Endothelial cell of umbilical vein (primary cell): ENCODE measurements at regions not wholly inside any gene's neighbourhood (a gene's known extent, or its start where the extent isn't known, plus 50 kb on each side); places are given as distances from the start of the nearest gene placed in this dataset.

Source experiments
- BruUV-seq: library from RNA; stranded (reverse); fragments of 400-500 nt; replicated peaks from 2 replicates; lab custom pipeline; 2021; lab: Mats Ljungman, UMichigan
- CTCF ChIA-PET: fragments of 300-600, 350-600 bp; sonication (Branson Sonifier 250); formaldehyde crosslinking; loops from one replicate; lab custom pipeline; 2021; ENCODE audit warnings: antibody characterized with exemption, inconsistent platforms; lab: Charles Lee
- POLR2A ChIA-PET: fragments of 300-600, 350-600 bp; sonication (Branson Sonifier 250); formaldehyde crosslinking; loops from one replicate; lab custom pipeline; 2021; ENCODE audit warnings: antibody characterized with exemption, inconsistent platforms; lab: Charles Lee
- DNase-seq: peaks from one replicate; pipeline ENCODE4 v3.0.0-alpha.2; 2011; ENCODE audit warnings: low read depth, low spot score
- FAIRE-seq: peaks from 2 replicates; lab custom pipeline; 2011; peaks lifted over from hg19 to GRCh38; lab: Jason Lieb, UNC
- H2AFZ ChIP-seq: 2 replicates; pipeline ENCODE4 v1.6.0; 2012; ENCODE audit warnings: low read depth, low read length, control low read depth, inconsistent platforms
- H3K27ac ChIP-seq: 2 replicates; pipeline ENCODE4 v1.5.1; 2011; ENCODE audit warnings: low read depth, mild to moderate bottlenecking, control low read depth, low read length, moderate library complexity; ENCODE audit not compliant: insufficient read depth
- H3K27me3 ChIP-seq, 2 experiments: 2 replicates each; pipeline versions ENCODE4 v1.6.0 to v1.6.1; 2011; ENCODE audit warnings: low read length in 2 of 2, mixed read lengths in 1 of 2; ENCODE audit not compliant: control insufficient read depth in 2 of 2, insufficient read depth in 2 of 2
- H3K36me3 ChIP-seq, 2 experiments: 2 replicates in 1 of 2; 3 replicates in 1 of 2; pipeline ENCODE4 v1.5.1; 2011; ENCODE audit warnings: low read length in 2 of 2, mild to moderate bottlenecking in 1 of 2, moderate library complexity in 1 of 2; ENCODE audit not compliant: control insufficient read depth in 2 of 2, insufficient read depth in 2 of 2; ENCODE audit errors: extremely low read depth in 1 of 2
- H3K4me1 ChIP-seq: 3 replicates; pipeline ENCODE4 v1.5.1; 2011; ENCODE audit warnings: mild to moderate bottlenecking, low read length; ENCODE audit not compliant: control insufficient read depth, insufficient read depth; ENCODE audit errors: extremely low read depth
- H3K4me2 ChIP-seq: 2 replicates; pipeline ENCODE4 v1.6.1; 2011; ENCODE audit warnings: low read length, control low read depth, mixed read lengths; ENCODE audit not compliant: insufficient read depth
- H3K4me3 ChIP-seq, 3 experiments: fragments of 200-600 bp in 1 of 3; sonication (generic), shearing (Covaris generic) in 1 of 3; replicated peaks in 1 of 3; 2 replicates each; pipeline ENCODE4 v1.5.1; 2011 to 2016; ENCODE audit warnings: control low read depth in 3 of 3, low read length in 3 of 3, mild to moderate bottlenecking in 2 of 3, inconsistent platforms in 1 of 3, low read depth in 1 of 3, moderate library complexity in 1 of 3; ENCODE audit not compliant: insufficient read depth in 1 of 3
- H3K79me2 ChIP-seq: 2 replicates; pipeline ENCODE4 v1.6.0; 2012; ENCODE audit warnings: low read length, inconsistent platforms; ENCODE audit not compliant: control insufficient read depth, insufficient read depth
- H3K9ac ChIP-seq: replicated peaks from 2 replicates; pipeline ENCODE3; 2011; ENCODE audit warnings: low read length, control low read depth; ENCODE audit not compliant: insufficient read depth; ENCODE audit errors: extremely low read depth
- H3K9me1 ChIP-seq: replicated peaks from 3 replicates; pipeline ENCODE4 v1.6.0; 2011; ENCODE audit warnings: mild to moderate bottlenecking, low read length; ENCODE audit not compliant: control insufficient read depth, insufficient read depth; ENCODE audit errors: extremely low read depth
- H3K9me3 ChIP-seq: replicated peaks from 2 replicates; pipeline ENCODE4 v1.5.1; 2012; ENCODE audit warnings: low read length, inconsistent platforms; ENCODE audit not compliant: control insufficient read depth, insufficient read depth
- H4K20me1 ChIP-seq: replicated peaks from 2 replicates; pipeline ENCODE3; 2011; ENCODE audit warnings: mild to moderate bottlenecking, low read length; ENCODE audit not compliant: control insufficient read depth, insufficient read depth; ENCODE audit errors: extremely low read depth
- CTCF ChIP-seq, 2 donors: IDR thresholded peaks; 1 replicate in 1 of 2; 2 replicates in 1 of 2; pipeline ENCODE4 v1.5.1; 2011; ENCODE audit warnings: low read length in 2 of 2, mild to moderate bottlenecking in 2 of 2, moderate library complexity in 2 of 2, control low read depth in 1 of 2, inconsistent platforms in 1 of 2, low read depth in 1 of 2; ENCODE audit not compliant: insufficient read depth in 1 of 2; ENCODE audit errors: extremely low read depth in 1 of 2
- EZH2 ChIP-seq: IDR thresholded peaks from 2 replicates; pipeline ENCODE4 v1.6.1; 2012; ENCODE audit warnings: borderline replicate concordance, low read depth, mild to moderate bottlenecking, moderate library complexity, low read length, inconsistent platforms; ENCODE audit not compliant: severe bottlenecking
- FOS ChIP-seq: IDR thresholded peaks from 2 replicates; pipeline ENCODE4 v1.6.1; 2011; ENCODE audit warnings: mild to moderate bottlenecking, low read length, moderate library complexity, borderline replicate concordance; ENCODE audit not compliant: insufficient read depth
- GATA2 ChIP-seq: IDR thresholded peaks from 2 replicates; pipeline ENCODE4 v1.7.0; 2011; ENCODE audit warnings: low read depth, mild to moderate bottlenecking, moderate library complexity, mixed read lengths, low read length; ENCODE audit not compliant: insufficient read length, insufficient read depth
- JUN ChIP-seq: IDR thresholded peaks from 2 replicates; pipeline ENCODE4 v1.6.1; 2011; ENCODE audit warnings: borderline replicate concordance, low read depth; ENCODE audit not compliant: insufficient read length, insufficient read depth
- MAX ChIP-seq: IDR thresholded peaks from 2 replicates; pipeline ENCODE4 v1.6.1; 2011; ENCODE audit not compliant: insufficient read depth, insufficient read length
- MYC ChIP-seq: IDR thresholded peaks from one replicate; pipeline ENCODE4 v1.6.1; 2011; ENCODE audit warnings: mild to moderate bottlenecking, low read depth, low read length
- POLR2A ChIP-seq: IDR thresholded peaks from 2 replicates; pipeline ENCODE4 v1.6.1; 2012; ENCODE audit warnings: low read depth, mild to moderate bottlenecking, control low read depth, low read length
- POLR2AphosphoS5 ChIP-seq: IDR thresholded peaks from 2 replicates; pipeline ENCODE4 v1.6.1; 2012; ENCODE audit warnings: low read depth, mild to moderate bottlenecking, control low read depth, low read length, moderate library complexity; ENCODE audit not compliant: insufficient read depth
- dilution Hi-C: fragments of 300-500 bp; cut with MboI; formaldehyde crosslinking; loops from one replicate; pipeline ENCODE4 v1.15.0; 2019; ENCODE audit warnings: low sequenced_read_pairs; ENCODE audit not compliant: extremely low pct_ligation_motif_present
- intact Hi-C: fragments of 100-400 bp; cut with micrococcal nuclease; formaldehyde crosslinking; loops from one replicate; pipeline ENCODE4 v1.10.0; 2022

GRCh38 chr16:87072101-87072500, 245.1 kb downstream of the C16orf95 start:
- no peak overlapping the region for H3K27ac ChIP-seq
- peaks cover 10% of the 10 kb centered on the region for H3K4me1 ChIP-seq
- H2AFZ ChIP-seq = no peak overlapping the region
- no peaks in the 10 kb centered on the region for H3K9me3 ChIP-seq
- no peaks in the 10 kb centered on the region for H3K27me3 ChIP-seq
- no peak overlapping the region for H3K4me2 ChIP-seq
- H4K20me1 ChIP-seq = no peaks in the 10 kb centered on the region
- CTCF ChIA-PET = interaction anchor here (0.8 to 2.2 kb wide), 5 partner anchors 9 to 509 kb away, joined by 3 to 13 read pairs (median 3); no protein-coding TSS in a partner anchor
- TF ChIP-seq CTCF (IDR thresholded peaks at IDR 0.05; ENCODE audit: extremely low read depth in 1 of 2, insufficient read depth in 1 of 2, low read depth in 1 of 2, low read length in 2 of 2) (no peak), GATA2 (no peak), FOS (no peak), MYC (no peak), MAX (no peak), POLR2AphosphoS5 (no peak), JUN (no peak), EZH2 (no peak), POLR2A (no peak)
- H3K9me1 ChIP-seq = no peaks in the 10 kb centered on the region
- H3K36me3 ChIP-seq = no peaks in the 10 kb centered on the region
- FAIRE-seq (no peak), DNase-seq (no peak)
- POLR2A ChIA-PET = no interaction called here
- no peaks in the 10 kb centered on the region for H3K79me2 ChIP-seq
- BruUV-seq = no TSS peak
- H3K9ac ChIP-seq = no peak overlapping the region
- no peak overlapping the region for H3K4me3 ChIP-seq
- dilution Hi-C loops = no loop called here
- intact Hi-C loops = no loop called here
